ENCODE measurements at regions not wholly inside any gene's neighbourhood (a gene's known extent, or its start where the extent isn't known, plus 50 kb on each side); places are given as distances from the start of the nearest gene placed in this dataset.
"Not testable (repeated sequence)": the region's sequence is repeated elsewhere in the genome, so short reads cannot be mapped to it uniquely, and the experiment has no call there.

DNA sequence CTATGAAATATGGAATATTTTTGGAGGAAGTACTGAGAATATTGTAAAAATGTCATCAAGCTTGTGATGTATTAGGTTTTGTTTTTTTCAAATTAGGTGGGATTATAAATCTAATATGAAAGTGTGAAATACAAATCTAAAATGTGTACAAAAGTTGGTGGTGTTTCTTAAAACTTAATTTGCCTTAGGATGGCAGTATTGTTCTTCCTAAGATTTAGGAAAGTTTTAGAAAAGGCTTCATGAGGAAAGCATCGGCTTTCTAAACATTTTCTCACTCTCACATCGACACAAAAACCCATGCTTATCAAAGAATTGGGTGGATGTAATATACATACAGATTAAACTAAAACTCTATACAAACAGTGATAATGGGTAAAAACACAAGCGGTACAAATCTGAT lies 972.0 kb upstream of the PCDH20 start:
- H3K4me3 ChIP-seq (ENCODE audit: low read depth, low read length): no peak overlapping the region
- DNase-seq (ENCODE audit: low read depth): no peak
- TF ChIP-seq, protein P1, sequence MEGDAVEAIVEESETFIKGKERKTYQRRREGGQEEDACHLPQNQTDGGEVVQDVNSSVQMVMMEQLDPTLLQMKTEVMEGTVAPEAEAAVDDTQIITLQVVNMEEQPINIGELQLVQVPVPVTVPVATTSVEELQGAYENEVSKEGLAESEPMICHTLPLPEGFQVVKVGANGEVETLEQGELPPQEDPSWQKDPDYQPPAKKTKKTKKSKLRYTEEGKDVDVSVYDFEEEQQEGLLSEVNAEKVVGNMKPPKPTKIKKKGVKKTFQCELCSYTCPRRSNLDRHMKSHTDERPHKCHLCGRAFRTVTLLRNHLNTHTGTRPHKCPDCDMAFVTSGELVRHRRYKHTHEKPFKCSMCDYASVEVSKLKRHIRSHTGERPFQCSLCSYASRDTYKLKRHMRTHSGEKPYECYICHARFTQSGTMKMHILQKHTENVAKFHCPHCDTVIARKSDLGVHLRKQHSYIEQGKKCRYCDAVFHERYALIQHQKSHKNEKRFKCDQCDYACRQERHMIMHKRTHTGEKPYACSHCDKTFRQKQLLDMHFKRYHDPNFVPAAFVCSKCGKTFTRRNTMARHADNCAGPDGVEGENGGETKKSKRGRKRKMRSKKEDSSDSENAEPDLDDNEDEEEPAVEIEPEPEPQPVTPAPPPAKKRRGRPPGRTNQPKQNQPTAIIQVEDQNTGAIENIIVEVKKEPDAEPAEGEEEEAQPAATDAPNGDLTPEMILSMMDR (IDR thresholded peaks at IDR 0.05; ENCODE audit: low read depth, low read length, missing control alignments): no peak
- in situ Hi-C loops (cut with HindIII; ENCODE audit: low sequenced_read_pairs): no loop called here

DNA sequence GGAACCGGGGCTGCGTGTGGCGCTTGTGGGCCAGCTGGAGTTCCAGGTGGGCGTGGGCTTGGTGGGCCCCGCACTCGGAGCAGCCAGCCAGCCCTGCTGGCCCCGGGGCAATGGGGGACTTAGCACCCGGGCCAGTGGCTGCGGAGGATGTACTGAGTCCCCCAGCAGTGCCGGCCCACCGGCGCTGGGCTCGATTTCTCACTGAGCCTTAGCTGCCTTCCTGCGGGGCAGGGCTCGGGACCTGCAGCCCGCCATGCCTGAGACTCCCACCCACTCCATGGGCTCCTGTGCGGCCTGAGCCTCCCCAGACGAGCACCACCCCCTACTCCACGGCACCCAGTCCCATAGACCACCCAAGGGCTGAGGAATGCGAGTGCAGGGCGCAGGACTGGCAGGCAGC lies 963.6 kb upstream of the PCDH20 start:
- in situ Hi-C loops (cut with HindIII; ENCODE audit: low sequenced_read_pairs); H3K4me3 ChIP-seq (ENCODE audit: low read depth, low read length); DNase-seq (ENCODE audit: low read depth): not testable (repeated sequence)

DNA sequence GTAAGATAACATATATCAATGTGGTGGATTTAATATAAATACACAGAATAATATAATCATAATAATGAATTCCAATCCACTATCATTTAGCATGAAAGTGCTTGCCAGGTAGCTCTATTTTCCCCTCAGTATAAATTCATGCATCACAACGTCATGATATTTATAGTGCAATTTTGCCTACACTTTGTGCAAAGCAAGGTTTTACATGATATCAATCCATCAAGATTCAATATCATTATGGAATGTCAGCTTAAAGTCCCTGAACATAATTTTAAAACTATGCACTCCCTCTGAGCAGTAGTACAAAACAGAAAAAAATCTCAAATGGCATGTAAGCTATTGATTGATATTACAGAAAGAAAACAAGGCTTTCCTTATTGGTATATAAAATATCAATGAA lies 962.2 kb upstream of the PCDH20 start:
- in situ Hi-C loops (cut with HindIII; ENCODE audit: low sequenced_read_pairs): no loop called here
- TF ChIP-seq, protein P1 (IDR thresholded peaks at IDR 0.05; ENCODE audit: low read depth, low read length, missing control alignments): no peak
- DNase-seq (ENCODE audit: low read depth): no peak
- H3K4me3 ChIP-seq (ENCODE audit: low read depth, low read length): no peak overlapping the region

DNA sequence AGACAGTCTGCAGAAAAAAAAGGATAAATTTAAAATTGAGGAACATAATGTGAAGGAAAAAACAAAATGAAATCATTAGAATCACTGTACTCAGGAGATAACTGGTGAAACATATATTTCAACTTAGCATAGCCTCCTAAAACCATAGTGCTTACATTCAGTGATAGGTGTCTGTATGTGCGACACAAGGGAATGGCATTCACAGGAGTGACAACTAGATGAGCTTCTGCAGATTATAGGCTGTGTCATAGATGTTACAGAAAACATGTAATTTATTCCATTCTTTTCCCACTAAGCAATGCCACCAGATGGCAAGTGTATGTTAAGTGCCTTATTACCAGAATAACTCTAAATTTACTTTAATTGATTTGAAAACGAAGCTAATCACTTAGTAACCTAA lies 960.0 kb upstream of the PCDH20 start:
- H3K4me3 ChIP-seq (ENCODE audit: low read depth, low read length): no peak overlapping the region
- in situ Hi-C loops (cut with HindIII; ENCODE audit: low sequenced_read_pairs): no loop called here
- no peak for DNase-seq (ENCODE audit: low read depth)
- TF ChIP-seq, protein P1 (IDR thresholded peaks at IDR 0.05; ENCODE audit: low read depth, low read length, missing control alignments): no peak

DNA sequence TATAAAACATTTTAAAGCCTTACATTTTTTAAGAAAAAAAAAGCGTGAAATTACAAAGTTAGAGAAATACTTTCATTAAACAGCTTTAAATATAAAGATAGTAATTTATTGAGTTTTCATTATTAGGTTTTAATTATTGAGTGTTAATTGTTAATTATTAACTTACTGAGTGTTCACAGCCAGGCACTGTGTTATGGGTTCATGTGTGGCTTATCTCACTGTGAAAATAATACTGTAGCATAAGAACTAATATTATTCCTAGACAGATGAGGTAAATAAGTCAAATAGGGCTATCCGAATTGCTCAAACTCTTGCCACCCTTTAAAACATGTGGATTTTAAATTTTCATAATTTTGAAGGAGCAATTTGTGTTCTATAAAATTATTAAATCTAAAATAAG lies 956.1 kb upstream of the PCDH20 start:
- no peak for DNase-seq (ENCODE audit: low read depth)
- H3K4me3 ChIP-seq (ENCODE audit: low read depth, low read length): no peak overlapping the region
- in situ Hi-C loops (cut with HindIII; ENCODE audit: low sequenced_read_pairs): no loop called here
- TF ChIP-seq, protein P1 (IDR thresholded peaks at IDR 0.05; ENCODE audit: low read depth, low read length, missing control alignments): no peak

DNA sequence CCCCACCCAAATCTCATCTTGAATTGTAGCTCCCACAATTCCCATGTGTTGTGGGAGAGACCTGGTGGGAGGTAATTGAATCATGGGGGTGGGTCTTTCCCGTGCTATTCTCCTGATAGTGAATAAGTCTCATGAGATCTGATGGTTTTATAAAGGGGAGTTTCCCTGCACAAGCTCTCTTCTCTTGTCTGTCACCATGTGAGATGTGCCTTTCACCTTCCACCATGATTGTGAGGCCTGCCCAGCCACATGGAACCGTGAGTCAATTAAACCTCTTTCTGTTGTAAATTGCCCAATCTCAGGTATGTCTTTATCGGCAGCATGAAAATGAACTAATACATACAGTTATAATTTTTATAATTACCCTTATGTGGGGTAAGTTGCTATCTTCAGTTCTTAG lies 952.3 kb upstream of the PCDH20 start:
- H3K4me3 ChIP-seq (ENCODE audit: low read depth, low read length); DNase-seq (ENCODE audit: low read depth); in situ Hi-C loops (cut with HindIII; ENCODE audit: low sequenced_read_pairs): not testable (repeated sequence)

DNA sequence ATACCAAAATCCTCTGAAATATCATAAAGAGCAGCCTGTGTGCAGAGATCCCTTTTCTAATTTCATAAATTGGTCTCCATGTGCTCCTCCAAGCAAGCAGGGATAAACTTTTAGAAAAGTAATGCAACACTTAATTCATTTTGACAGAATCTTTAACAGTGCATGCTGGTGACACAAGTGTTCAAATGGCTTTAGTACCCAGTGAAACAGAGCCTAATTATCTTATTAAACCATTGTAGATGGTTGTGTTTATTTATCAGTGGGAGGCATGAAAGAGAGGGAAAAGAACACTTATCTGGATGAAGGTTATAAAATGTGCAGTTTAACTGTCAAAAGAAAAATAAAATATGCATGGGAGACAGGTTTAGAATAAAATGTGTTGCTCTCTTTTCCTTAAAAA lies 945.0 kb upstream of the PCDH20 start:
- TF ChIP-seq, protein P1 (IDR thresholded peaks at IDR 0.05; ENCODE audit: low read depth, low read length, missing control alignments): no peak
- in situ Hi-C loops (cut with HindIII; ENCODE audit: low sequenced_read_pairs): no loop called here
- DNase-seq (ENCODE audit: low read depth): no peak

DNA sequence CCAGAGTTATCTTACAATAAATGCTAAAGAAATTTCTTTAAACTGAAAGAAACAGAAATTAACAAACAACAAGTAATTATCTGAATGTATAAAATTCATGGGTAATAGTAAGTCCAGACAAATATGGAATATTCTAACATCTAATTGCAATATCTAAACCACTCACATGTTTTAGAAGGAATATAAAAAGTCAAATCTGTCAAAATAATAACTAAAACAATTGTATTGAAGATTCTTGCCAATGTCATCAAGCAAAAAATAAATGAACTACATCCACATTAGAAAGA lies 942.9 kb upstream of the PCDH20 start:
- TF ChIP-seq, protein P1 (IDR thresholded peaks at IDR 0.05; ENCODE audit: low read depth, low read length, missing control alignments): no peak
- H3K4me3 ChIP-seq (ENCODE audit: low read depth, low read length): no peak overlapping the region
- no peak for DNase-seq (ENCODE audit: low read depth)
- in situ Hi-C loops (cut with HindIII; ENCODE audit: low sequenced_read_pairs): no loop called here

More for the DNA sequence above, 945.0 kb upstream of the PCDH20 start:
- no peak overlapping the region for H3K4me3 ChIP-seq (ENCODE audit: low read depth, low read length)
